ENCODE measurements at regions not wholly inside any gene's neighbourhood (a gene's known extent, or its start where the extent isn't known, plus 50 kb on each side); places are given as distances from the start of the nearest gene placed in this dataset.

GRCh38 chr11:71310184-71310583 is 57.8 kb upstream of the SHANK2 start:
- DNase-seq (ENCODE audit: low spot score), result no peak

- peak; percentile 40 for DNase-seq (ENCODE audit: low spot score)
Measured at GRCh38 chr11:71309611-71310010, 57.2 kb upstream of the SHANK2 start.

- DNase-seq (ENCODE audit: low spot score), result peak; percentile 23
Measured at GRCh38 chr11:71309181-71309580, 56.8 kb upstream of the SHANK2 start.

GRCh38 chr11:71307811-71308645 is 55.7 kb upstream of the SHANK2 start:
- peak; percentile 31 for DNase-seq (ENCODE audit: low spot score)

- DNase-seq (ENCODE audit: low spot score), result peak; percentile 50
Measured at GRCh38 chr11:71305451-71306125, 53.2 kb upstream of the SHANK2 start.

GRCh38 chr11:71305041-71305440 is 52.7 kb upstream of the SHANK2 start:
- no peak for DNase-seq (ENCODE audit: low spot score)

- peak; percentile 42 for DNase-seq (ENCODE audit: low spot score)
Measured at GRCh38 chr11:71304491-71304890, 52.1 kb upstream of the SHANK2 start.

- no peak for DNase-seq (ENCODE audit: low spot score)
Measured at GRCh38 chr11:71304045-71304444, 51.7 kb upstream of the SHANK2 start.

- DNase-seq (ENCODE audit: low spot score), result no peak
Measured at GRCh38 chr11:71302911-71303310, 50.5 kb upstream of the SHANK2 start.

GRCh38 chr11:71302534-71302909 is 50.1 kb upstream of the SHANK2 start:
- no peak for DNase-seq (ENCODE audit: low spot score)
